Mammary epithelial cell (primary cell): ENCODE measurements at regions not wholly inside any gene's neighbourhood (a gene's known extent, or its start where the extent isn't known, plus 50 kb on each side); places are given as distances from the start of the nearest gene placed in this dataset.

ENCODE experiments used
- EZH2 ChIP-seq: IDR thresholded peaks from 2 replicates; pipeline ENCODE4 v1.6.1; 2012; ENCODE audit warnings: low read length, inconsistent platforms, borderline replicate concordance
- TF ChIP-seq, protein P1 (sequence below), 2 donors: IDR thresholded peaks in 1 of 2; conservative IDR thresholded peaks in 1 of 2; 2 replicates each; pipeline ENCODE4 v1.5.1; 2011 to 2012; ENCODE audit warnings: inconsistent platforms in 2 of 2, low read length in 2 of 2, mild to moderate bottlenecking in 2 of 2, control low read depth in 1 of 2, low read depth in 1 of 2; ENCODE audit not compliant: insufficient read depth in 1 of 2; ENCODE audit errors: extremely low read depth in 1 of 2

DNA sequence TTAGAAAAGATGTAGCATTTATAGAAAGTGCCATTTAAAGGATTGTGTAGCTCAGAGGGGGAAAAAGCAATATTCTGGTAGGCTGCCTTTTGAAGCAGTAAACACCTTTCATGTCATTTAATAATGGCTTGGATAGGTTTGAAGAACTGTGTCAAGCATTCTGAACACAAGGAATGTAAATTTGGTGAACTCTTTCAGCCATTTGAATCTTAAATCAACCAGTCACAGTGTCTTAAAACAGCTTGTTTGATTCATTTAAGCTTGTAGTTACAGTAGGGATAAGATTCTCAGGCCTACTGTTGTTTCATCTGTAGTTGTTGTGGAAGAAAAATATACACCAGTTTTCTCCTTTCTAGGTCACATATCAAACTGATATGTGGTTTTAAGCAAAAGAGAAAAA is 299.4 kb upstream of the NOVA1 start:
- TF ChIP-seq, protein P1, sequence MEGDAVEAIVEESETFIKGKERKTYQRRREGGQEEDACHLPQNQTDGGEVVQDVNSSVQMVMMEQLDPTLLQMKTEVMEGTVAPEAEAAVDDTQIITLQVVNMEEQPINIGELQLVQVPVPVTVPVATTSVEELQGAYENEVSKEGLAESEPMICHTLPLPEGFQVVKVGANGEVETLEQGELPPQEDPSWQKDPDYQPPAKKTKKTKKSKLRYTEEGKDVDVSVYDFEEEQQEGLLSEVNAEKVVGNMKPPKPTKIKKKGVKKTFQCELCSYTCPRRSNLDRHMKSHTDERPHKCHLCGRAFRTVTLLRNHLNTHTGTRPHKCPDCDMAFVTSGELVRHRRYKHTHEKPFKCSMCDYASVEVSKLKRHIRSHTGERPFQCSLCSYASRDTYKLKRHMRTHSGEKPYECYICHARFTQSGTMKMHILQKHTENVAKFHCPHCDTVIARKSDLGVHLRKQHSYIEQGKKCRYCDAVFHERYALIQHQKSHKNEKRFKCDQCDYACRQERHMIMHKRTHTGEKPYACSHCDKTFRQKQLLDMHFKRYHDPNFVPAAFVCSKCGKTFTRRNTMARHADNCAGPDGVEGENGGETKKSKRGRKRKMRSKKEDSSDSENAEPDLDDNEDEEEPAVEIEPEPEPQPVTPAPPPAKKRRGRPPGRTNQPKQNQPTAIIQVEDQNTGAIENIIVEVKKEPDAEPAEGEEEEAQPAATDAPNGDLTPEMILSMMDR (conservative IDR thresholded peaks at IDR 0.05 in 1 of 2, IDR thresholded peaks at IDR 0.05 in 1 of 2; ENCODE audit: extremely low read depth in 1 of 2, insufficient read depth in 1 of 2, low read depth in 1 of 2, low read length in 2 of 2) = no peak
- no peak for TF ChIP-seq EZH2
